ENCODE measurements at regions not wholly inside any gene's neighbourhood (a gene's known extent, or its start where the extent isn't known, plus 50 kb on each side); places are given as distances from the start of the nearest gene placed in this dataset.
"Not testable (repeated sequence)": the region's sequence is repeated elsewhere in the genome, so short reads cannot be mapped to it uniquely, and the experiment has no call there.

DNA sequence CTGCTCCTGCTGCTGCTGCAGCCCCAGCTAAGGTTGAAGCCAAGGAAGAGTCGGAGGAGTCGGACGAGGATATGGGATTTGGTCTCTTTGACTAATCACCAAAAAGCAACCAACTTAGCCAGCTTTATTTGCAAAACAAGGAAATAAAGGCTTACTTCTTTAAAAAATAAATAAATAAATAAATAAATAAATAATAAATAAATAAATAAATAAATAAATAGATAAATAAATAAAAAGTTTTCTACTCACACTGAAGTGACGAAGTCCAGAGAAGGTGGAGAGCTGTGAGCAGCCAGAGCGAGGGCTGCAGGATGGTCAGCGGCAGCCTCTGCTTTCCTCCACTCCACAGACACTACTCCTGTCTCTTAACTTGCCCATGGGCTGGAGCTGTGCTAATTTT lies 105.6 kb upstream of the ATL2 start:
- not testable (repeated sequence) for DNase-seq

- no peak for DNase-seq
Measured at GRCh38 chr2:38480617-38481016, 103.5 kb upstream of the ATL2 start.

DNA sequence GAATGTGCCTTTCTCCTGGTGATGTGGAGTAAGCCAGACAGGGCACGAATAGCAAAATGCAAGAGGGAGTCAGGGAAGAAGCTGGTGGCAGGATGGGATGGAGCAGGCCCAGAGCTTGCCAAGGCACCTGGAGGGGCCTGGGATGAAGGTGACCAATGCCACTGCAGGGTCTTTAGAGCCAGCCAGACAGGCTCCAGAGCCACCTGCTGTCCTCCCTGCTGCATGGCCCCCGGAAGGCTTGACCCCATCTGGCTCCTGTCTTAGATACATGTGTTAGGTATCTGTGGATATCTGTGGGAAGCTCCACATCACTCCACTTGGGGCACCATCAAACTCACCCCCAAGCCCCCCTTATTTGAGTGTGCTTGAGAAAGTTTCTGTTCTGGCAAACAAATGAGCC lies 99.9 kb upstream of the ATL2 start:
- no peak for DNase-seq

DNA sequence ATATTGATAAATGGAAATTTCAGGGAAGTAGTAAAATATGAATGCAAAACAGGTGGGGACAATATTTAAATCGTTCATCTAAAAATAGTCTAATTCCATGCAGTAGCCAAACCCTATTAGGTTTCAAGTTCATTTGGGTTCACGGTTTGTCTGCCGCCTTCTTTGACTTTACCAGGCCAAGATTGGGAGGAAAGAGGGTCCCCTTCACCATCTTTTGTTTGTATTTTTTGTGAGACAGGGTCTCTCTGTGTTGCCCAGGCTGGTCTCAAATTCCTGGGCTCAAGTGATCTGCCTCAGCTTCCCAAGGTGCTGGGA lies 98.5 kb upstream of the ATL2 start:
- DNase-seq, result no peak

GRCh38 chr2:38474715-38475566 lies 97.9 kb upstream of the ATL2 start:
- no peak for DNase-seq

DNA sequence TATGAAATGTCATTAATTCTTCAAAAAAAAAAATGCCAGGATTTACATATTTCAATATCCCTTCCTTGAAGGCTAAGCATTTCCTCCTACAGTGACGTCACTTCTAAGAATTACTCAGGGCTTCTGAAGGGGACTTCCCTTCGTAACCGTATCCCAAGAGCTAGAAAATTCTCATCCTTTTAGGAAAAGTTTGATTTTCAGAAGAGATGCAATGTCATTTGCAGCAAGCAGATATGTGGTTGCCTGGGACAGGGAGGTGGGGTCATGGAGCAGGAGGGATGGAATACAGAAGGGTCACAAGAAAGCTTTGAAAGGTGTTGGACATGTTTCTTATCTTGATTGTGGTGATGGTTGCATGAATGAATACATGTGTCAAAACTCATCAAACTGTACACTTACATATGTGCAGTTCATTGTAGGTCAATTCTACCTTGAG lies 97.0 kb upstream of the ATL2 start:
- no peak for DNase-seq

GRCh38 chr2:38473333-38474005 lies 96.4 kb upstream of the ATL2 start:
- DNase-seq, result no peak

- no peak for DNase-seq
Measured at GRCh38 chr2:38470115-38470514, 93.0 kb upstream of the ATL2 start.

DNA sequence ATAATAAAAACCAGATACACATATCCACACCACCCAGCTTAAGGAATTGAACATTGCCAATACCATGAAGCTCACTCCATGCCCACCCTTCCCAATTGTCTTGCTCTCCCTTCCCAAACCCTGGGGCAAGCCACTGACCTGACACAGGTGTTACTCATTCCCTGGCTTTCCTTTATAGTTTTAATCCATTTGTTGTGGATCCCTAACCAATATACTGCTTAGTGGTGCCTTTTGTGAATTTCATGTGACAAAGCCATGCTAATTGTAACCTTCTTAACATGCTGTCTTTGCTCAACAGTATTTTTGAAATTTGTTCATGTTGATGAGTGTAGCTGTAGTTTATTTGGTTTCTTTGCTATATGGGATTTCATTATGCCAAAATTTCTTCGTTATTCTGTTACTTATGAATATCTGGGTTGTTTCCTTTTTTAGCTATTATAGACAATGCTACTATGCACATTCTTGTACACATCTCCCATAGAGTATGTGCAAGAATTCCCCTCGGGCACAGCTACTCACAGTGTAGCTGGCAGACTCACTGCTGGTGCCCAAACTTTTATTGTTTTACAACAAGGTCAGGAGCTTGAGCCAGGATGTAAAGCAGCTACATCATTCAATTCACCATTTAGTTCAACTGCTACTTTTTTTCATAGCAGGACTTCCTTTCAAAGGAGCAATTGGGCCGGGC lies 90.8 kb upstream of the ATL2 start:
- no peak for DNase-seq

DNA sequence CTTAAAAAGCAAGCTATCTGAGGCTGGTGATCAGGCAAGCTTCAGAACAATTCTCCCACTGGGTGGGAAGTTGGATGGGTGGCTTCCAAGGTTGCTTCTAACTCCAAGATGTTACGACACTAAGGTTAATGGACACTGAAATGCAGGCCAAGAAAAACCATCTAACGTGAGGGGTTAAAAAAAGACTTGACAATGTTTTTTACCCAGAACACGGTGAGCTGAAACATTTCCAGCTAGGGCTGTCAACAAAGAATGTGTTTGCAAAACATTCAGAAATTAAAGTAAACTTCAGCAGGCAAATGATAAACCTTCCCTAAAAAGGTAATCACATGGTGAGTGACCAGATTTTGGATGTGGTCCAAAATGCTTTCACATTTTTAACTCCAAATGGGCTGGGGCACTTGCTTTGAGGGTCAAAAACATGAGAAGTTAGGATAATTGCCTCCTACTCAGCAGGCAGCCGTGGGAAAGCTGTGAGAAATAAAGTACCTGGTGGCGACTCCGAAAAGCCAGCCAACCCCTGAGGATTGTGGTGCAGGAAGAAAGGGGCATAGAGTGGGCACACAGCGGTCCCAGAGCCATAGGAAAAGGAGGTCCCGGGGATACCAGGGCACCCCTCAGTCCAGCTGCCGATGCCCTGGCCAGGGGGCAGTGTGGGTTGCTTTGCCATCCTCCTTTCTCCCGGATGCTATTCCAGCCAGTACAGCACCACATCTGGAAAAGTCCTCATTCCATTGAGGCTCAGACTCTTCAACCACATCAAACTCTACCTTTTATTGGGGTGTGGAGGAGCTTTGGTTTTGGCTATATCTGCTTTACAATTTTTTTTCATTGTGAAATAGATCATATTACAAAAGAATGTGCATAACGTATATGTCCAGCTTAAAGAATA lies 90.0 kb upstream of the ATL2 start:
- DNase-seq, result no peak

DNA sequence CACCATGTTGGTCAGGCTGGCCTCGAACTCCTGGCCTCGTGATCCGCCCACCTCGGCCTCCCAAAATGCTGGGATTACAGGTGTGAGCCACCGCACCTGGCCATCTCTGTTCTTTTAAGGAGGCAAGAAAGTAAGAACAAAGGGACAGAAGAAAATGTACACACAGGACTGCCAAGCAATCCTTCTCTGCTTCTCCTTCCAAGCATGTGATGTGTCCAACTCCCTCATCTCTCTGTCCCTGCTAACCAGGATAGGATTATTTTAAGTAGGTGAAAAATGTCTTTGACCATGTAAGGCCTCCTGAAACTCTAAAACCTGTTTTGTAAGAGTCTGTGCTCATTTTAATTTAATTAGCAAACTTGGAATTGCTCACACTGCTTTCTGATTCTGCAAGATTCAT lies 89.3 kb upstream of the ATL2 start:
- no peak for DNase-seq

DNA sequence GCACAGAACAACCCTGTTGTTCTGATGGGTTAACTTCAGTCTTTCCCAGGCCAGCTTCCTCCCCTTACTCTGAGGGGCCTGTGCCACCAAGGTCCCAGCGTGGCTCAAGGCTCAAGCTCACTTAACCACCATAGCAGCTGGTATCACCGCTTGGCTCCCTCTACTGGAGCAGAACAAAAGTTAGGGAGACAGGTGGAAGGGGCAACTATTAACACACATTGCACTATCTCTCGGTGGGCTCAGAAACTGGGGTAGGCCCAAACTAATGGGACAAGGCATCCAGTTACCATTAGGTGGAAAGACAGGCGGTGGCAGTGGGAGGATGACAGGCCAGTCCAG lies 88.7 kb upstream of the ATL2 start:
- no peak for DNase-seq

- DNase-seq, result no peak
Measured at GRCh38 chr2:38464971-38465788, 88.1 kb upstream of the ATL2 start.

DNA sequence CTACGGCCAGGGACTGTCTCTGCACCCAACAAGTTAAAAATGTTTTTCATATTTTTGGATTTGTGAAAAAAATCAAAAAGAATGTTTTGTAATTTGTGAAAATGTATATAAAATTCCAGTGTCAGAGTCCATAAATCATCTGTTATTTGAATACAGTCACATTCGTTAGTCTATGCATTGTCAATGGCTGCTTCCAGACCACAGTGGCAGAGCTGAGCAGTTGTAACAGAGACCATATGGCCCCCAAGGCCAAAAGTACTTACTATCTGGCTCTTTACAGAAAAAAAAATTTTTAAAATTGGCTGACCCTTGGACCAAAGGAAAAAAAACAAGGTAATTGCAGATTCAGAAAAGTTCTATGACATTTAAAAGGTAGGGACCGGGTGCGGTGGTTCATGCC lies 86.7 kb upstream of the ATL2 start:
- DNase-seq, result no peak

GRCh38 chr2:38462121-38462661 lies 85.1 kb upstream of the ATL2 start:
- no peak for DNase-seq

DNA sequence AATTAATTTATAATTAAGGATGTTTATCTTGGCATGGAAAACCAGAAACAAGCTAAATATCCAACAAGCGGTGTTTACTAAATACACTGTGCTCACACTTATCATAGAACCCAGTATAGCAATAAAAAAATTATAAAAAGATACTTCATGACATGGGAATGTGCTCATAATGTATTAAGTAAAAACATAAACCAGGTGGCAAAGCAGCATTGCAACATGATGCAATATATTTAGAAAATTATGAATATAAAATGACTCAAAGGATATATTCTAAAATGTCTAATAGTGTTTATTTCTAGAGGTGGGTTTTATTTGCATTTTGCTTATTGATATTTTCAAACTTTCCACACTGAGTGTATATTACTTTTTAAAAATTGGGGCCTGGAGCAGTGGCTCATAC lies 84.4 kb upstream of the ATL2 start:
- DNase-seq, result no peak

DNA sequence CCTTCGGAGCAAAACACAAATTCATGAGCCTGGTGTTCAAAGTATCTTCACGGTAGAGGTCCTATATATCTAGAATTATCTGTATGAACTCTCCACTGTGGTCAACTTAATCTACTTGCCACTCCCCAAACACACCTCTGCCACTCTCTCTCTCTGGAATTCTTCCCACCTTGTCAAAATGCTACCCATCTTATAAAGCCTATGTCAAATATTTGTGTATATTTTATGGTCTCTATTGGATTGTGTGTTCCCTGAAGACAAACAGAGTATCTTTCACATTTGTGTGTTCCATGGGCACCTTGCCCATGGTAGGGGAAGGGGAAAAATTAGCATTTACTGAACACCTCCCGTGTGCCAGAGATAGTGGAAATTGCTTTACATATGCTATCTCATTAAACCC lies 83.2 kb upstream of the ATL2 start:
- no peak for DNase-seq

DNA sequence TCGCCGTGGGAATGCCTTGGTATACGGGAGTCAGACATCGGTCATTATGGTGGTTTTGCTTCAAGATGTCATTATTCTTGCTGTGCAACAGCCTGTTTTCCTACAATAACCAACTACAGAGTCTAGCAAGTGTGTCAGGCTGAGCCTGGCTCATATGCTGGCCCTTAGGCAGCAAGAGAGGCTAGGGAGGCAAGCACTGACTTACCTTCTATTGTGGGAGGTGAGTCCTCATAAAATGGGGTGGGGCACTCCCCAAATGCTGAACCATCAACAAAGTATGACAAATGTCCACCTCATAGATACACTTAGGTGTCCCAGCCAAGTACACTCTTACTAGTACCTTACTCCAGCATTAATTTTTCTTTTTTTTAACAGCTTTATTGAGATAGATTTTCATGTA lies 77.0 kb upstream of the ATL2 start:
- no peak for DNase-seq

DNA sequence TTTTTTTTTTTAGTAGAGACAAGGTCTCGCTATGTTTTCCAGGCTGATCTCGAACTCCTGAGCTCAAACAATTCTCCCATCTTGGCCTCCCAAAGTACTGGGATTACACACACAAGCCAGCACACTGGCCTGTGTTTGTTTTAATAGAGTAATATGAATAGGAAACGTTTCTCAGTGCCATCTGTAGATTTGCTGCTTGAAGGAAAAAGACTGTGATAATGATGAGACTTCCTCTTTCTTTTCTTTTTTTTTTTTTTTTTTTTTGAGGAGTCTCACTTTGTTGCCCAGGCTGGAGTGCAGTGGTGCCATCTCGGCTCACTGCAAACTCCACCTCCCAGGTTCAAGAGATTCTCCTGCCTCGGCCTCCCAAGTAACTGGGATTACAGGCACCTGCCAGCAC lies 74.7 kb upstream of the ATL2 start:
- not testable (repeated sequence) for DNase-seq

DNA sequence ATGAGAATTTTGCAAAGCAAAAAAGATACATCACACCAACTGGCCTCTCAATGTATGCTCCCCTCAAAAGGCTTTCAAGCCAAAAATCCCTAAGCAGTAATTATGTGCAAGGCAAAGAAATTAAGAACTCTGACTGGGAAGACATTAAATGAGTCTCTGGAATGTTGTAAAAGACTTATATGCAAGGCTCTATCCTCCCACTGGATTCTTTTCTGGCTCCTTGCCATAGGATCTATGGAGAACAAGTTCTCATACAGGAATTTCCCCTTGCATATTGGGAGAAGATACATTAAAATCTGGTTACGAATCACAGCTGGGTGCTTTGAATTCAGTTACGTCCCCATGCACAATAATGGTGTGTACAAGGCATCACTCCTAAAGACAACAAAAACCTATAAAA lies 73.4 kb upstream of the ATL2 start:
- no peak for DNase-seq

- DNase-seq, result no peak
Measured at GRCh38 chr2:38448692-38449410, 71.8 kb upstream of the ATL2 start.

Data from NK-92 treated with Interleukin-12 subunit alpha and Interleukin-12 subunit beta, amount 100 ng/mL, for 24 hours (cell line).